Activated T-cell treated with anti-CD3 and anti-CD28 coated beads for 48 hours (primary cell): ENCODE measurements at regions not wholly inside any gene's neighbourhood (a gene's known extent, or its start where the extent isn't known, plus 50 kb on each side); places are given as distances from the start of the nearest gene placed in this dataset.

Source experiments
- DNase-seq: peaks from one replicate; pipeline ENCODE4 v3.0.0-alpha.2; 2020; ENCODE audit warnings: low read depth

- no peak for DNase-seq
Observed at GRCh38 chr20:7347409-7347808, 579.9 kb downstream of the BMP2 start.

DNA sequence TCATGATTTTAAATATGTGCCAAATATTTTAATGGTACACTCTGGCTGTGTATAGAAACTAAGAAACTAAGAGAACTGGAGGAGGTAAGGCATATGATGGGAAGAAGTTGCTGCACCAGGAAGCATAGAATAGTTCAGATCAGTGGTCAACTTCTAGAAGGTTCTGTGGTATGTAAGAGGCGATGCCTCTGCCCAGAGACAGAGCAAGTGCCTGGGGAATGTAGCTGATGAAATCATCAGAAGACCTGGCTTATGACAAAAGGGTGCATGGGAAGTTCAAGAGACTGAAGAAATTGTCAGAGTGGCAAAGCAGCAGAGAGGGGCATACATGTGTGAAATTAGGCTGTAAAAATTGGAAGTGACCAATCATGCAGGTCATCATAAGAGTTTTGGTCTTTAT is 580.8 kb downstream of the BMP2 start:
- no peak for DNase-seq

DNA sequence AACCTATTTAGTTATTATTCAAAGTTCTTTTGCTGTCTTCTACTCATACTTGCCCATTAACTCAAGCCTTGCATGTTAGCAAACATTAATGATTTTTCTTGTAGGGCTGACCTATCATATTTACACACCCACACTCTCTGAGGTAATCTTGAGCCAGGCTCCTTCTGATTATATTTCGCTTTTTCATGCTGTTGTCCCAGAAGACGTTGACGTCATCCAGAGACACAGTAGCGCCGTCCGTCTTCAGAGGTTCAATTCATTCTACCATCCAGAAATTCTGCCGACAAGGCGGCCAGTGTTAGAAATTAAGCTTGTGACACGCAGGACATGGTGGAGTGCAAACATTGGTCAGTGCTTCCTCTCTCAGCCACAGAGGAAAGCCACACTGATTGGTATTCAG is 584.7 kb downstream of the BMP2 start:
- no peak for DNase-seq

GRCh38 chr20:7355051-7355450 is 585.2 kb downstream of the HAO1 start:
- DNase-seq = no peak

DNA sequence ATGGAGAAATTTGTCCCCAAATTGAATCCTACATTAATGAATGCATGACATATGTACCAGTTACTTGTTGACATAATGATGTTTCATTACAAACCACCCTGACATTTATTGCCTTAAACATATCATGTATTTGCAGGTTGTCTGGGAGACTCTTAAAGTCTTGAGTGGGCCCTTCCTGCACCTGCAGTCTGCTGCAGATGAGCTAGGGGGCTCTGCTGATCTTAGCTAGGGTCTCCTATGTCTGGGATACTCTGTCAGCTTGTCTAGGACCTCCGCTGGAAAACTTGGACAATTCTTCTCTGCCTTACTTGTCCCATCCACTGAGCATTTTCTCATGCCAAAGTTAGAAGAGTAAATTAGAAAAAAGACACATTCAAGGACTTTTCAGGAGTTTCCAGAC is 581.6 kb downstream of the HAO1 start:
- no peak for DNase-seq

GRCh38 chr20:7359739-7360138 is 580.5 kb downstream of the HAO1 start:
- no peak for DNase-seq

- DNase-seq = no peak
Observed at GRCh38 chr20:7361321-7361720, 578.9 kb downstream of the HAO1 start.

- no peak for DNase-seq
Observed at GRCh38 chr20:7361931-7362330, 578.3 kb downstream of the HAO1 start.

DNA sequence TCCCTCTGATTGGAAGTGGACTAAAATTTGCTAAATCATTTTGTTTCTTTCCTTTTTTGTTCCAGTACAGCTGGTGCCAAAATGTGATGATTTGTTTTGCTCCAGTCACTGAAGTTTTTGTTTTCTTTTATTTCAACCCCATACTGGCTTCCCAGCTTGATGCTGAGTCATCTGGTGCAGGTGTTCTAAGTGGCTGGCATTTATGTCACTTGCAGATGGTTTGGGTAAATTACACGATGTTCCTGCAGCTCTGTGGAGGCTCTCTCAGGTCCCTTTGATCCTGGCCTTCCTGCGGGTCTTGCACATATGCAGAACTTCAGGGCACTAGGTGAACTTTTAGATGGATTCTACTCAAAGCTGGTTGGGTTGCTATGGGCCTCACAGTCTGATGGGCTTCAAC is 577.7 kb downstream of the HAO1 start:
- DNase-seq = no peak

- no peak for DNase-seq
Observed at GRCh38 chr20:7366189-7366588, 574.1 kb downstream of the HAO1 start.

DNA sequence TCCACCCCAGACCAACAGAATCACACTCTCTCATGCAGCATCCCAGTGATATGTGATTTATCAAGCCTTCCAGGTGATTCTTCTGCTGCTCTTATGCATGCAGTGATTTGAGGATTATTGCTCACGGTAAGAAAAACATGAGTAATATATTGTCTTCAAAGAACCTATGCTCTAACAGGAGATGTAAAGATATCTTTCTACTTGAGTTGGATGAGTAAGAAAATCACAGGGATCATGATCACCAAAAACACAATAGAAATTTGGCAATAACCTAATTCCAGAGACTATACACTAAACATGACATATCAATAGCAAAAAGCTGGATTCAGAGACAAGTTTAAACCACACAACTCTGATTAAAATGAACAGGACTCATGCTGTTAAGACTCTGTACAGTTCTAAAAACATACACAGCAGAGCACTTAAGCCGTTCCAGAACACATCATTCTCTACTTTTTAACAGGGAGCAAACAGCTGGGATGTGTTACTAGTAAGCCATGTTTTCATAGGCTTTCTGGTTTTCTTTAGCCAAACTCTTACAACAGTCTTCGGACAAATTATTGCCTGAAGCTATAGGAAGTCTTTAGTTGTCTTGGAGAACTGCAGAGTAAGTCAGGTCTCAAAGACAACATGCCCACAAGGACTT is 568.6 kb downstream of the HAO1 start:
- no peak for DNase-seq

DNA sequence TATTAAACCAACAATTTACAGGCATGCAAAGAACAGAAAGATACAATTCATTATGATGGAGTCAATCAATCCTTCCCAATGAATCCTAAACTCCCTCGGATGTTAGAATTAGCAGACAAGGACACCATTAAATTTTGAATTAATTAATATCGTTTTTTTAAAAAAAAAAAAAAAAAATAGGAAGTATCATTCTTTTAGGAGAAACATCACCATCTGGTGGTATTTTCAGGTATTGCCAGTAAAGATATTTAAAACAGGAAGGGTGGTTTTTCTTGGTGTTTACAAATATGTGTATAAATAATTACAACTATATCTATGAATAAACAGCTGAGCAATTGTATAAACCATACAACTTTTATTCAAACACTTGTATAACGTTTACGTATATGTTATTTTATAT is 564.4 kb downstream of the HAO1 start:
- no peak for DNase-seq

GRCh38 chr20:7378864-7379605 is 561.2 kb downstream of the HAO1 start:
- DNase-seq = no peak

DNA sequence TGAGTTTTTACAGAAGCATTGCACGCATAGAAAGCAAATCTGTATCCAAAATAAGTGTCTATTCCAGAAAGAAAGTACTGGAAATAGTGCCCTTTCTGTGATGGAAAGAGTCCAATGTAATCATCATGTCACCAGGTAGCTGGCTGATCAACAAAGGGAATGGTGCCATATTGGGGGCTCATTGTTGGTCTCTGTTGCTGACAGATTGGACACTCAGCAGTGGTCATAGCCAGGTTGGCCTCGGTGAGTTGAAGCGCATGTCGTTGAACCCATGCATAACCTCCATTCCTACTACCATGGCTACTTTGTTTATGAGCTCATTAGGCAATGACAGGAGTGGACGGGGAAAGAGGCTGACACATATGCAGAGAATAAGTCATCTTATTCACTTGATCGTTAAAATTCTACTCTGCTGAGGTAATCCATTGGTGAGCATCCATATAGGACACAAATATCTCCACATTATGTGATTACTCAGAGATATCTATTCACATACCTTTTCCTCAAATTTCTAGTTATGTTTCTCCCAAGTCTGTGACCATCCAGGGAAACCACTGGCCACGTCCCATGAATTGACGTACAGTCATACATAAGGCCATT is 560.5 kb downstream of the HAO1 start:
- no peak for DNase-seq

- no peak for DNase-seq
Observed at GRCh38 chr20:7383216-7383615, 557.0 kb downstream of the HAO1 start.

DNA sequence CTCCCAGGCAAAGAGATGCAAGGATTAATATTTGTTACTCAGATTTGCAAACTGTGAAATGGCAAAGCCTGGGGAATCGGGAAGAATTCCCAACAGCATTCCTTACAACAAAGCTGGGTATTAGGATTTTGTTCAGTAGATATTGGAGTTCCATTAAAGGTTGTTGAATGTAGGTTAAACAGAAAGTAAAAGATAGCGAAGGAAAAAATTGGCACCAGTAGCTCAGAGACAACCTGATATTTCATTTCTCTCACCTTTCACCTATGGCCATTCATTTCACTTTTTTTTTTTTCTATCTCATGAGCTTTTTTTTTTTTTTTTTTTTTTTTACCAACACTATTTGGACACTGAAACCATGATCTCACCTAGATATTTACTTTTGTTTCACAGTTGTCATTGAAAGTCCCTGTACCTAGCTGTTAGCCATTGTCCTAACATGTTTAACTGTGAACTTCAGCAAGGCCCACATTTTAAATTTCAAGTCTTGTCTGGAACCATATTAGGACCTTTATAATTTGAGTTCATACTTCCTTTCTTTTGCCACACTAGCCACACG is 552.5 kb downstream of the HAO1 start:
- DNase-seq = no peak

GRCh38 chr20:7389216-7389615 is 551.0 kb downstream of the HAO1 start:
- DNase-seq = no peak

GRCh38 chr20:7392542-7393206 is 547.6 kb downstream of the HAO1 start:
- DNase-seq = no peak

DNA sequence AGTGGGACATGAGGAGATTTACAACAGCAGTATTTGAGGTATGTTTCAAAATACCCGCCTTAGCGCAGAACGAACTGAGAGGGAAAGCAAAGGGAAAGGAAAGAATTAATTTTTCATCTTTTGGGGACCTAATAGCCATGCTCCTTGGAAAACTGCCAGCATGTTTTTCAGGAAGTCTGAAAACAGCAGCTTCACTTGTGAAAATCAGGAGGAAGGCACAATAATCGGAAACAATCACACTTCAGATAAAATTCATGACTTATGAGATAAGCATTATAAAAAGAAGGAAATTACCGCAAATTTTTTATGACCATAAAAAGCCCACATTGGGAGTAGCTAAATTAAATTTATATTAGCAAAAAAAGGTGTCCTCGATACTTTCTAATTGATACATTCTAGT is 541.1 kb downstream of the HAO1 start:
- no peak for DNase-seq

DNA sequence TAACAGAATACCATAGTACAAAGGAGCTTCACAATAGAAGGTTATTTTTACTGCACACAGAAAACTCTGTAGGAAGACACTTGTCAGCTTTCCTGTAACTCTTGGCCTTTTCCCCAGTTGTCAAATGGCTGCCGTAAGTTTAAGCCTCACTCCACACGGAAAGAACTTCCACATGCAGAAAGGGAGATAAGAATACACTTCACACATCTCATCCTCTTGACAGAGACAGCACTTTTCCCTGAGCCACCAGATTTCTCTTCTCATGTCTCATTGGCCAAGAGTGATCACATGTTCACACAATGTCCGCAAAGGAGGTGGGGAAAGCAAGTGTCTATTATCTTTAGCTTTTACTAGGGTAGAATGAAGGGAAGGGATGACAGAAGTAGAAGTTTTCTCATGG is 540.7 kb downstream of the HAO1 start:
- no peak for DNase-seq

DNA sequence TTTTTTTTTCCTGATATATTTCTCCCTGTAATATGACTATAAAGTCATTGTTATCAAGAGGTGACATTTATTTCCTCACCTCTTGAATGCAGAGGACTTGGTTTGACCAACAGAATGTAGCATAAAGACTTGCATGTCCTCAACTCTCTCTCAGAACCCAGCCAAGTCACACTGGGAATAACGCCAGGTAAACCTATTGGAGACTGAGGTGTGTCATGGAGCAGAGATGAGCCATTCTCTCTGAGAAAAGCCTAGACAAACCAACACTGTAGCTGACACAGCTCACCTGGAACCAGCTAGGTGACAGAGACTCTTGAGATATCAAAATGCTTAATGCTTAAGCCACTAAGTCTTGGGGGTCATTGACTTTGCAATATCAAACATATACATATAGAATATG is 533.6 kb downstream of the HAO1 start:
- DNase-seq = no peak

- no peak for DNase-seq
Observed at GRCh38 chr20:7410150-7410549, 530.1 kb downstream of the HAO1 start.

- DNase-seq = no peak
Observed at GRCh38 chr20:7411075-7411474, 529.2 kb downstream of the HAO1 start.
